BE2C (cell line): ENCODE measurements at regions not wholly inside any gene's neighbourhood (a gene's known extent, or its start where the extent isn't known, plus 50 kb on each side); places are given as distances from the start of the nearest gene placed in this dataset.

ENCODE experiments used
- DNase-seq: peaks from one replicate; pipeline ENCODE4 v3.0.0-alpha.2; 2020
- H3K27me3 ChIP-seq: fragments of 250-450 bp; sonication (Bioruptor Pico); 2 replicates; pipeline ENCODE4 v1.5.1; 2020; ENCODE audit warnings: mild to moderate bottlenecking
- H3K36me3 ChIP-seq: fragments of 250-450 bp; sonication (Bioruptor Pico); 2 replicates; pipeline ENCODE4 v1.5.1; 2020; ENCODE audit warnings: mild to moderate bottlenecking
- H3K4me1 ChIP-seq: fragments of 250-450 bp; sonication (Bioruptor Pico); 2 replicates; pipeline ENCODE4 v1.5.1; 2020
- H3K4me3 ChIP-seq: 2 replicates; pipeline ENCODE4 v1.5.1; 2011; ENCODE audit warnings: low read depth, low read length
- H3K9me3 ChIP-seq: fragments of 250-450 bp; sonication (Bioruptor Pico); 2 replicates; pipeline ENCODE4 v1.5.1; 2020
- TF ChIP-seq, protein P1 (sequence below): IDR thresholded peaks from 2 replicates; pipeline ENCODE4 v1.5.1; 2012; ENCODE audit warnings: mild to moderate bottlenecking, low read depth, low read length

DNA sequence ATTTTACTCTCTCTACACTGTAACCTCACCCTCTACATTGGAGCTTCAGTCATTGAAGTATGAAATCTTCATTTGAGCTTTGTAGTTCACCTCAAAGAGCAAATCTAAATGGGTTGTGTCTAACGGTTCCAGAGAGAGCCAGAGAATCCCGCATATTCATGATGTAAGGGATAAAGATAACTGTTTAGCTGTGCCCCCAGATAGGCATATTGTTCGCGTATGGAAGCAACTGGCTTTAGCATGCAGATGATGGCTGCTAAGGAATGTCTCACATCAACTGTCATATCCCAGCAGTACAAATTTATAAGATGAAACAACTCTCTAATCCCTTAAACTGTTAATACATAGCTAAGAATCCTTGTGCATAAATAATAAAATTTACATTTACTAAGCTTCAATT is 412.7 kb upstream of the ROBO2 start:
- Histone ChIP-seq H3K27me3 (no peaks in the 10 kb centered on the region), H3K36me3 (no peaks in the 10 kb centered on the region), H3K4me3 (no peak overlapping the region), H3K9me3 (no peaks in the 10 kb centered on the region), H3K4me1 (no peaks in the 10 kb centered on the region)
- TF ChIP-seq, protein P1, sequence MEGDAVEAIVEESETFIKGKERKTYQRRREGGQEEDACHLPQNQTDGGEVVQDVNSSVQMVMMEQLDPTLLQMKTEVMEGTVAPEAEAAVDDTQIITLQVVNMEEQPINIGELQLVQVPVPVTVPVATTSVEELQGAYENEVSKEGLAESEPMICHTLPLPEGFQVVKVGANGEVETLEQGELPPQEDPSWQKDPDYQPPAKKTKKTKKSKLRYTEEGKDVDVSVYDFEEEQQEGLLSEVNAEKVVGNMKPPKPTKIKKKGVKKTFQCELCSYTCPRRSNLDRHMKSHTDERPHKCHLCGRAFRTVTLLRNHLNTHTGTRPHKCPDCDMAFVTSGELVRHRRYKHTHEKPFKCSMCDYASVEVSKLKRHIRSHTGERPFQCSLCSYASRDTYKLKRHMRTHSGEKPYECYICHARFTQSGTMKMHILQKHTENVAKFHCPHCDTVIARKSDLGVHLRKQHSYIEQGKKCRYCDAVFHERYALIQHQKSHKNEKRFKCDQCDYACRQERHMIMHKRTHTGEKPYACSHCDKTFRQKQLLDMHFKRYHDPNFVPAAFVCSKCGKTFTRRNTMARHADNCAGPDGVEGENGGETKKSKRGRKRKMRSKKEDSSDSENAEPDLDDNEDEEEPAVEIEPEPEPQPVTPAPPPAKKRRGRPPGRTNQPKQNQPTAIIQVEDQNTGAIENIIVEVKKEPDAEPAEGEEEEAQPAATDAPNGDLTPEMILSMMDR: no peak
- DNase-seq: no peak

DNA sequence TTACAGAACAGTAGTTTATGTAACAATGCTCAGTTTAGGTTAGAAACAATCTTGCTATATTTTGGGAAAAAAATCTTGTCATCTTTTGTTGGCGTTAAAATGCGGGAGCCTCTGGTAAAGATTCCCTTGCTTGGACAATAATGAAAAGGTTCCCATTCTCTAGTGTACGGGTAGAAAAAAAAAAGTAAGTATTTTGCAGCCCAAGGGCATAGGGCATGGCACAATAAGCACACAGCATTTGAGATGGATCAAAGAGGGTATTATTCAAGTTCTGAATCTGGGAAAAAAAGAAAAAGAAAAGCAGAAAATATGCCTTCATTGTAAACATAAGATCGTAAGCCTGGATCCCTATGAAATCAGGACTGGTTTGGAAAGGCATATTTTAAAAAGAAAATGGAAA is 408.6 kb upstream of the ROBO2 start:
- Histone ChIP-seq H3K27me3 (no peaks in the 10 kb centered on the region), H3K4me3 (no peak overlapping the region), H3K9me3 (no peaks in the 10 kb centered on the region; the same call in 1 of the 2 replicates), H3K36me3 (no peaks in the 10 kb centered on the region), H3K4me1 (no peaks in the 10 kb centered on the region)
- TF ChIP-seq, protein P1: no peak
- no peak for DNase-seq

DNA sequence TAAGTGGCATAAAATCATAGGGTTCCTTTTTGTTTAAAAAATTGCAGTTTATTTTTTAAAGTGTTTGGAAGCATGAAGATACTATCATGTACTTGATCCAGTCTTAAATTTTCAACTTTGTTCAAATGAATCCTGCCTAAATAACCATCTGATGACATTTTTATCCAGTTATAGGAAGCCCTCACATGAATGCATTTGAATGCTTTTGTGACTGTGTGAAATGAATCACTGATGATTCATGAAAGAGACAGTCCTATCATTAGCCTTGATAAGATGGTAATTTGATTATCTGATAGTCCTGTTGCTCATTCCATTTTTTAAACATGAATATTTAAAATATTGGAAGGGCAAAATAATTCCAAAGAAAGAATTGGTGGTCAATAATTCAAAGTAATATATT is 401.9 kb upstream of the ROBO2 start:
- TF ChIP-seq, protein P1: no peak
- no peaks in the 10 kb centered on the region for H3K36me3 ChIP-seq
- H3K4me3 ChIP-seq: no peak overlapping the region
- H3K9me3 ChIP-seq: no peaks in the 10 kb centered on the region; the same call in 1 of the 2 replicates
- H3K4me1 ChIP-seq: 0 out of 2 replicates have a peak, but pooled peaks cover under 1% of the 10 kb centered on the region
- H3K27me3 ChIP-seq: no peaks in the 10 kb centered on the region
- no peak for DNase-seq

DNA sequence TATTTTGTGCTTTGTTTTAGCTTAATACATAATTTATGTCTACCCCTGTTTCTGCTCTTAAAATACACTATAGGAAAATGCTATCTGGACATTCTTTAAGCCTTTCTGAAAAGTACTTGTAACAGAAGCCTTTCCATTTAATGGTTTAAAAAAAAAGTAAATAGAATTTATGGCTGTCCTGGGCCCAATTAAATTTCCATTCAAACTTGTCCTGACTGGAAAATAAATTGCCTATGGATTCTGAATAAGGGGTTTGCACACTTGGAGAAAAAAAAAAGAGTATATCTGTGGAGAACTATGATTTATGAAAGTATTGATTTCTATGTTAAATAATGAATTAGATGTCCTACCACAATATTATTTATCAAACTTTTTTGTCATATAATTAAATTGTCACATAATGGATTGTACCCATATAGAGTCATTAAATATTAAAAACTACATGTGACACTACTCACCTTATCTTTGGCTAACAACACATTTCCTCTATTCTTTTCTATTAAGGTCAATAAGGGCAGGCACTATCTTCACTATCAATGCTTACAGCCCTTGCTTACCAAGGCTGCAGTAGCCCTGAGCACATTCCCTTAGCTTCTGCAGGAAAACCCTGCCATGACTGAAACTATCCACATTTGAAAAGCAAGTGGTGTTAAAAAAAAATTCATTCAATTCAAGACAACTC is 396.1 kb upstream of the ROBO2 start:
- Histone ChIP-seq H3K4me1 (0 out of 2 replicates have a peak, but pooled peaks cover 2% of the 10 kb centered on the region), H3K9me3 (no peaks in the 10 kb centered on the region), H3K36me3 (no peaks in the 10 kb centered on the region), H3K4me3 (no peak overlapping the region), H3K27me3 (no peaks in the 10 kb centered on the region)
- DNase-seq: no peak
- TF ChIP-seq, protein P1: no peak

DNA sequence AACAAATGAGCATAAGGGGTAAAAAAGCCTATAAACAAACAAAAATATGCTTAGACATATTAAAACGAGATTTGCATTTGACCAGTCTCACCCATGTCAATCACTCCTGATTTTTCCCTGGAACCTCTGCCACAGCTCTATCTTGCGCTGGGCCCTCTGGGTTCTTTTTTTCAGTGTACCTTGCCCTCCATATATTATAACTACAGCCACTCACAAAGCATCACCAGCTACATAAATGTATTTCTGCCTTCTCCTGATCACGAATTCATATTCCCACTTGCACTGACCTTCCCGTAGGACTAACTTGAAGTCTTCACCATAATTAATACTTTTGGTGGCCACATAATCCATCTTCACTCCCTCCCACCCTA is 395.6 kb upstream of the ROBO2 start:
- Histone ChIP-seq H3K27me3 (no peaks in the 10 kb centered on the region), H3K4me1 (0 out of 2 replicates have a peak, but pooled peaks cover 2% of the 10 kb centered on the region), H3K36me3 (no peaks in the 10 kb centered on the region), H3K4me3 (no peak overlapping the region), H3K9me3 (no peaks in the 10 kb centered on the region)
- DNase-seq: no peak
- TF ChIP-seq, protein P1: no peak

DNA sequence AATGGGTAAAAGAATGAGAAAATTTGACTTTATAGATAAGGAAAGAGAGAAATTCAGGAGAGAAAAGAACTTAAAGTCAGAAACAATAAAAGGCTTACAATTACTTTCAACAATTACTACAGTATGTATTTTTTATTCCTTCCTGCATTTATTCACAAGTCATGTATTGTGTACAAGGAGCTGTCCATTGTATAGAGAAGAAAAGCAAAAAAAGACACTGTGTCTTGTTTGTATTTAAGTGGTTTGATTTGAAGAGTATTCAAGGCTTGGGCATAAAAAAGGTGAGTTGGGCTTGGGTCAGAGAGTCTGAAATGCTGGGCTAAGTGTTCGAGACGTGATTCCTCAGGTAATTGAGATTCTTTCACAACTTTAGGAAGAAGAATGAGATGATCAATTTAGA is 394.2 kb upstream of the ROBO2 start:
- Histone ChIP-seq H3K36me3 (no peaks in the 10 kb centered on the region), H3K4me1 (0 out of 2 replicates have a peak, but pooled peaks cover 2% of the 10 kb centered on the region), H3K27me3 (no peaks in the 10 kb centered on the region), H3K9me3 (no peaks in the 10 kb centered on the region), H3K4me3 (no peak overlapping the region)
- no peak for DNase-seq
- TF ChIP-seq, protein P1: no peak
